Liver (tissue), 7 donors: ENCODE measurements at regions not wholly inside any gene's neighbourhood (a gene's known extent, or its start where the extent isn't known, plus 50 kb on each side); places are given as distances from the start of the nearest gene placed in this dataset.

Experiments
- DNase-seq: peaks from one replicate; pipeline ENCODE4 v3.0.0-alpha.2; 2017; ENCODE audit warnings: low spot score
- H3K27ac ChIP-seq, 2 donors: one replicate each; pipeline ENCODE4 v1.7.0; 2013; ENCODE audit warnings: inconsistent platforms in 2 of 2, low read length in 2 of 2, control low read depth in 1 of 2, low read depth in 1 of 2, mild to moderate bottlenecking in 1 of 2
- H3K27me3 ChIP-seq, 4 donors: one replicate each; pipeline versions ENCODE4 v1.6.1 to v1.7.0; 2013; ENCODE audit warnings: low read length in 3 of 4, inconsistent platforms in 1 of 4, mild to moderate bottlenecking in 1 of 4, moderate library complexity in 1 of 4; ENCODE audit not compliant: control insufficient read depth in 4 of 4, insufficient read depth in 4 of 4
- H3K36me3 ChIP-seq, 4 donors: one replicate each; pipeline versions ENCODE4 v1.6.1 to v1.7.0; 2013; ENCODE audit warnings: low read length in 3 of 4, mild to moderate bottlenecking in 3 of 4, low read depth in 1 of 4, moderate library complexity in 1 of 4; ENCODE audit not compliant: control insufficient read depth in 4 of 4, insufficient read depth in 3 of 4
- H3K4me1 ChIP-seq, 4 donors: one replicate each; pipeline versions ENCODE4 v1.6.1 to v1.7.0; 2013; ENCODE audit warnings: low read length in 3 of 4, mild to moderate bottlenecking in 3 of 4, moderate library complexity in 1 of 4; ENCODE audit not compliant: control insufficient read depth in 4 of 4, insufficient read depth in 4 of 4
- H3K4me3 ChIP-seq, 3 donors: one replicate each; pipeline versions ENCODE4 v1.6.1 to v1.7.0; 2013; ENCODE audit warnings: low read length in 3 of 3, control low read depth in 1 of 3, low read depth in 1 of 3, mild to moderate bottlenecking in 1 of 3
- H3K9ac ChIP-seq, 2 donors: one replicate each; pipeline ENCODE4 v1.7.0; 2013; ENCODE audit warnings: low read length in 2 of 2, mild to moderate bottlenecking in 2 of 2, moderate library complexity in 2 of 2, control low read depth in 1 of 2, low read depth in 1 of 2
- H3K9me3 ChIP-seq, 4 donors: one replicate each; pipeline versions ENCODE4 v1.6.1 to v1.7.0; 2013; ENCODE audit warnings: low read length in 3 of 4; ENCODE audit not compliant: control insufficient read depth in 4 of 4
- FOXA1 ChIP-seq: IDR thresholded peaks from 2 replicates; pipeline ENCODE4 v1.6.1; 2016; ENCODE audit warnings: antibody characterized with exemption
- GABPA ChIP-seq, 2 donors: IDR thresholded peaks in 1 of 2; conservative IDR thresholded peaks in 1 of 2; 2 replicates each; pipeline ENCODE4 v1.6.1; 2016; ENCODE audit warnings: antibody characterized with exemption in 2 of 2, mild to moderate bottlenecking in 1 of 2, moderate library complexity in 1 of 2
- HNF4A ChIP-seq, 2 donors: conservative IDR thresholded peaks; 2 replicates each; pipeline ENCODE4 v1.6.1; 2016; ENCODE audit warnings: antibody characterized with exemption in 2 of 2, mild to moderate bottlenecking in 2 of 2
- JUND ChIP-seq, 2 donors: IDR thresholded peaks; 2 replicates each; pipeline ENCODE4 v1.6.1; 2016; ENCODE audit warnings: antibody characterized with exemption in 2 of 2
- NR2F2 ChIP-seq: IDR thresholded peaks from 2 replicates; pipeline ENCODE4 v1.6.1; 2016; ENCODE audit warnings: antibody characterized with exemption
- TAF1 ChIP-seq: conservative IDR thresholded peaks from 2 replicates; pipeline ENCODE4 v1.6.1; 2016; ENCODE audit warnings: antibody characterized with exemption, mild to moderate bottlenecking
- YY1 ChIP-seq: IDR thresholded peaks from 2 replicates; pipeline ENCODE4 v1.6.1; 2016; ENCODE audit warnings: antibody characterized with exemption, mild to moderate bottlenecking
- WGBS: extraction: QIAGEN DNeasy Blood & Tissue Kit; methylation state at CpG from one replicate; pipeline ENCODE4 v1.1.7; 2013; 5-methylcytosine and 5-hydroxymethylcytosine counted together
- TF ChIP-seq, protein P1 (sequence below): IDR thresholded peaks from 2 replicates; pipeline ENCODE4 v1.6.1; 2016; ENCODE audit warnings: antibody characterized with exemption
- TF ChIP-seq, protein P2 (sequence below): IDR thresholded peaks from 2 replicates; pipeline ENCODE4 v1.6.1; 2016; ENCODE audit warnings: antibody characterized with exemption, mild to moderate bottlenecking
- TF ChIP-seq, protein P3 (sequence below): IDR thresholded peaks from 2 replicates; pipeline ENCODE4 v1.6.1; 2016; ENCODE audit warnings: antibody characterized with exemption
- donor health status: healthy.
- donor health status: healthy.
- donor health status: healthy.
- donor health status: healthy.

DNA sequence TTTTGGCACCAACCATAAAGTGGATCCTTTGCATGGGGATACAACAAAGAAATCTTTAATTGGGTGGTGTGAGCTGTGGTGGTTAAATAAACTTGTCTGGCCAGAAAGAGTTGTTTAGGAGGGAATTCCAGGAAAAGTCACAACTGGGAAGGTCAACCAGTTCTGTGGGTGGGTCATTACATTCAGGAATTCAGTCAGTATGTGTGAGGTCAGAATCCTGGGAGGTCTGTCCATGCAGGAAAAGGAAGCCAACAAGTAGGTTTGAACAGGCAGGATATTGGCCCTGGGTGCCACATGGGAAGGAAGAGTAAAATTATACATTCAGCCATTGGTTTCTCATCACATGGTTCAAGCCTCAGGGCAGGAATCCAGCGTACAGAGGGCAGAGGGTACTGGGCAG lies 162.3 kb upstream of the ADAMTS5 start:
- Histone ChIP-seq H3K9me3 (no peaks in the 10 kb centered on the region), H3K4me1 (no peaks in the 10 kb centered on the region), H3K9ac (no peak overlapping the region), H3K27ac (no peak overlapping the region), H3K4me3 (no peak overlapping the region), H3K27me3 (no peaks in the 10 kb centered on the region), H3K36me3 (no peaks in the 10 kb centered on the region)
- DNase-seq: no peak
- 61% methylated on average over 1 of the region's 1 CpG for WGBS
- TF ChIP-seq, protein P1, sequence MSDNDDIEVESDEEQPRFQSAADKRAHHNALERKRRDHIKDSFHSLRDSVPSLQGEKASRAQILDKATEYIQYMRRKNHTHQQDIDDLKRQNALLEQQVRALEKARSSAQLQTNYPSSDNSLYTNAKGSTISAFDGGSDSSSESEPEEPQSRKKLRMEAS: no peak
- TF ChIP-seq, protein P2, sequence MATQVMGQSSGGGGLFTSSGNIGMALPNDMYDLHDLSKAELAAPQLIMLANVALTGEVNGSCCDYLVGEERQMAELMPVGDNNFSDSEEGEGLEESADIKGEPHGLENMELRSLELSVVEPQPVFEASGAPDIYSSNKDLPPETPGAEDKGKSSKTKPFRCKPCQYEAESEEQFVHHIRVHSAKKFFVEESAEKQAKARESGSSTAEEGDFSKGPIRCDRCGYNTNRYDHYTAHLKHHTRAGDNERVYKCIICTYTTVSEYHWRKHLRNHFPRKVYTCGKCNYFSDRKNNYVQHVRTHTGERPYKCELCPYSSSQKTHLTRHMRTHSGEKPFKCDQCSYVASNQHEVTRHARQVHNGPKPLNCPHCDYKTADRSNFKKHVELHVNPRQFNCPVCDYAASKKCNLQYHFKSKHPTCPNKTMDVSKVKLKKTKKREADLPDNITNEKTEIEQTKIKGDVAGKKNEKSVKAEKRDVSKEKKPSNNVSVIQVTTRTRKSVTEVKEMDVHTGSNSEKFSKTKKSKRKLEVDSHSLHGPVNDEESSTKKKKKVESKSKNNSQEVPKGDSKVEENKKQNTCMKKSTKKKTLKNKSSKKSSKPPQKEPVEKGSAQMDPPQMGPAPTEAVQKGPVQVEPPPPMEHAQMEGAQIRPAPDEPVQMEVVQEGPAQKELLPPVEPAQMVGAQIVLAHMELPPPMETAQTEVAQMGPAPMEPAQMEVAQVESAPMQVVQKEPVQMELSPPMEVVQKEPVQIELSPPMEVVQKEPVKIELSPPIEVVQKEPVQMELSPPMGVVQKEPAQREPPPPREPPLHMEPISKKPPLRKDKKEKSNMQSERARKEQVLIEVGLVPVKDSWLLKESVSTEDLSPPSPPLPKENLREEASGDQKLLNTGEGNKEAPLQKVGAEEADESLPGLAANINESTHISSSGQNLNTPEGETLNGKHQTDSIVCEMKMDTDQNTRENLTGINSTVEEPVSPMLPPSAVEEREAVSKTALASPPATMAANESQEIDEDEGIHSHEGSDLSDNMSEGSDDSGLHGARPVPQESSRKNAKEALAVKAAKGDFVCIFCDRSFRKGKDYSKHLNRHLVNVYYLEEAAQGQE: no peak
- TF ChIP-seq FOXA1 (no peak), GABPA (IDR thresholded peaks at IDR 0.05 in 1 of 2, conservative IDR thresholded peaks at IDR 0.05 in 1 of 2) (no peak), TAF1 (no peak), HNF4A (conservative IDR thresholded peaks at IDR 0.05) (no peak)

DNA sequence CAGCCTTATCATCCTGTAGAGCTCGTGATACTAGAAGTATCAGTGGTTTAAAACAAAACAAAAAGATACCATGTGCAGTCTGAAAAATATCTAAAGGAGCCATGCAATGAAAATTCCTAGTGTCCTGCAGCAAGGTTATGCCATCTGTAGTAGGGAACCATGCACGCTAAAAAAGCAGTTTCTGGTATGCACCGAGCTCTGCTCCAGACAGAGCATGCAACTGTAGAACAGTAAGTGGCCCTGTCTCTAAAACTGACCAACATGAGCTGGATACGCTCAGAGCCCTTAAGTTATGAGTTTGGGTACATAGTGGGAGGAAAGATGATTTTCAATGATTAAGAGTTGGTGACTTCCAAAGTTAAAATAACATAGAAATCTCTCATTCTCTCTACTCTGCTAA lies 159.3 kb upstream of the ADAMTS5 start:
- Histone ChIP-seq H3K27ac (no peak overlapping the region), H3K4me3 (no peak overlapping the region), H3K9me3 (no peaks in the 10 kb centered on the region), H3K4me1 (no peaks in the 10 kb centered on the region), H3K9ac (no peak overlapping the region), H3K27me3 (peaks cover 0 to 5% (median 0%) of the 10 kb centered on the region in 4 donors), H3K36me3 (no peaks in the 10 kb centered on the region)
- 65% methylated on average over 4 of the region's 4 CpGs for WGBS
- no peak for DNase-seq
- no peak for TF ChIP-seq NR2F2
- TF ChIP-seq, protein P3, sequence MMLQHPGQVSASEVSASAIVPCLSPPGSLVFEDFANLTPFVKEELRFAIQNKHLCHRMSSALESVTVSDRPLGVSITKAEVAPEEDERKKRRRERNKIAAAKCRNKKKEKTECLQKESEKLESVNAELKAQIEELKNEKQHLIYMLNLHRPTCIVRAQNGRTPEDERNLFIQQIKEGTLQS: no peak
- TF ChIP-seq YY1: no peak

DNA sequence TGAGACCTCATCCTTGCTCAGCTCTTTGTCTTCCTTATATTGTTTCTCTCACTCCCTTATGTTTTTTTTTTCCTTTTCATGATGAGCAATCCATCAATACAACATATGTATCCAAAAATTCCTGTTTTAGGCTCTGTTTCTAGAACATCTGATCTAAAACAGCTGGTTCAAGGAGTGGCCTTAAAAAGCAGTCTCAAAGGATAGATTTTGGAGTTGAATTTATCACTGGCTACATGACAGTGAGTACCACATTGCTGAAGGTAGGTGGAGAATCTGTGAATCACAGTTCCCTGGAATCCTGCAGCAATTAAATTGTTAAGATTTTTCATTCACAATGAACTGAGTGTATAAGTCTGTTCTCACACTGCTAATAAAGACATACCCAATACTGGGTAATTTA lies 155.8 kb upstream of the ADAMTS5 start:
- Histone ChIP-seq H3K4me3 (no peak overlapping the region), H3K9ac (no peak overlapping the region), H3K27ac (no peak overlapping the region), H3K27me3 (peaks cover 0 to 5% (median 0%) of the 10 kb centered on the region in 4 donors), H3K9me3 (no peaks in the 10 kb centered on the region), H3K4me1 (no peaks in the 10 kb centered on the region), H3K36me3 (no peaks in the 10 kb centered on the region)
- no peak for DNase-seq
- TF ChIP-seq, protein P2: no peak
- no peak for TF ChIP-seq JUND (IDR thresholded peaks at IDR 0.05)
